Stomach (tissue), 8 donors: ENCODE measurements at regions not wholly inside any gene's neighbourhood (a gene's known extent, or its start where the extent isn't known, plus 50 kb on each side); places are given as distances from the start of the nearest gene placed in this dataset.
A peak's percentile ranks its signal among the peaks of the same experiment; 100 is the strongest.

Experiments used
- DNase-seq, 2 donors: peaks; one replicate each; pipeline versions ENCODE4 v3.0.0 to v3.0.0-alpha.2; 2013 to 2019
- H3K27ac ChIP-seq, 5 donors: fragments of 200-600 bp in 4 of 5; sonication (generic) in 4 of 5; one replicate each; pipeline ENCODE4 v1.5.1; 2013 to 2019; ENCODE audit warnings: mild to moderate bottlenecking in 1 of 5, moderate library complexity in 1 of 5
- H3K27me3 ChIP-seq, 3 donors: fragments of 200-600 bp; sonication (generic); one replicate each; pipeline ENCODE4 v1.5.1; 2017 to 2019; ENCODE audit warnings: mixed run types in 1 of 3
- H3K36me3 ChIP-seq, 4 donors: fragments of 200-600 bp; sonication (generic); 1 replicate in 3 of 4; 2 replicates in 1 of 4; pipeline ENCODE4 v1.5.1; 2016 to 2019
- H3K4me1 ChIP-seq, 4 donors: fragments of 200-600 bp; sonication (generic); one replicate each; pipeline ENCODE4 v1.5.1; 2016 to 2019
- H3K4me3 ChIP-seq, 4 donors: fragments of 200-600 bp; sonication (generic) in 3 of 4; one replicate each; pipeline ENCODE4 v1.5.1; 2016 to 2019; ENCODE audit warnings: mild to moderate bottlenecking in 1 of 4
- H3K9me3 ChIP-seq, 4 donors: fragments of 200-600 bp; sonication (generic); one replicate each; pipeline ENCODE4 v1.5.1; 2016 to 2019
- EP300 ChIP-seq: sonication (generic); formaldehyde crosslinking; IDR thresholded peaks from one replicate; pipeline ENCODE4 v1.6.1; 2017; ENCODE audit warnings: antibody characterized with exemption
- POLR2A ChIP-seq, 4 donors: fragments of 450-650 bp; IDR thresholded peaks; one replicate each; pipeline ENCODE4 v1.6.1; 2016; ENCODE audit warnings: antibody characterized with exemption in 4 of 4, control low read depth in 2 of 4, mild to moderate bottlenecking in 1 of 4, moderate library complexity in 1 of 4
- POLR2AphosphoS5 ChIP-seq, 3 donors: sonication (generic); formaldehyde crosslinking; IDR thresholded peaks; one replicate each; pipeline ENCODE4 v1.6.1; 2016; ENCODE audit warnings: antibody characterized with exemption in 3 of 3
- WGBS, 5 donors: extraction: QIAGEN DNeasy Blood & Tissue Kit in 3 of 5; methylation state at CpG; one replicate each; pipeline versions ENCODE4 v1.1.5 to v1.1.7; 2013 to 2018; 5-methylcytosine and 5-hydroxymethylcytosine counted together
- intact Hi-C: fragments of 100-400 bp; cut with DNase I; formaldehyde crosslinking; loops from one replicate; pipeline ENCODE4 v1.15.1; 2023; ENCODE audit warnings: low total_unique reads
- TF ChIP-seq, protein P1 (sequence below), 7 experiments: fragments of 450-650 bp in 4 of 7; fragments of 200-600 bp in 3 of 7; sonication (generic) in 3 of 7; IDR thresholded peaks; one replicate each; pipeline ENCODE4 v1.5.1; 2016 to 2019; ENCODE audit warnings: antibody characterized with exemption in 7 of 7, control low read depth in 2 of 7, mild to moderate bottlenecking in 1 of 7
- donor health status: healthy with polysubstance abuse.
- donor health status: Bipolar disorder and iron deficiency.
- donor health status: healthy.

GRCh38 chr14:83780321-83780720 lies 1749.6 kb upstream of the FLRT2 start:
- H3K4me3 ChIP-seq, result no peak overlapping the region
- H3K27ac ChIP-seq, result no peak overlapping the region
- TF ChIP-seq, protein P1, sequence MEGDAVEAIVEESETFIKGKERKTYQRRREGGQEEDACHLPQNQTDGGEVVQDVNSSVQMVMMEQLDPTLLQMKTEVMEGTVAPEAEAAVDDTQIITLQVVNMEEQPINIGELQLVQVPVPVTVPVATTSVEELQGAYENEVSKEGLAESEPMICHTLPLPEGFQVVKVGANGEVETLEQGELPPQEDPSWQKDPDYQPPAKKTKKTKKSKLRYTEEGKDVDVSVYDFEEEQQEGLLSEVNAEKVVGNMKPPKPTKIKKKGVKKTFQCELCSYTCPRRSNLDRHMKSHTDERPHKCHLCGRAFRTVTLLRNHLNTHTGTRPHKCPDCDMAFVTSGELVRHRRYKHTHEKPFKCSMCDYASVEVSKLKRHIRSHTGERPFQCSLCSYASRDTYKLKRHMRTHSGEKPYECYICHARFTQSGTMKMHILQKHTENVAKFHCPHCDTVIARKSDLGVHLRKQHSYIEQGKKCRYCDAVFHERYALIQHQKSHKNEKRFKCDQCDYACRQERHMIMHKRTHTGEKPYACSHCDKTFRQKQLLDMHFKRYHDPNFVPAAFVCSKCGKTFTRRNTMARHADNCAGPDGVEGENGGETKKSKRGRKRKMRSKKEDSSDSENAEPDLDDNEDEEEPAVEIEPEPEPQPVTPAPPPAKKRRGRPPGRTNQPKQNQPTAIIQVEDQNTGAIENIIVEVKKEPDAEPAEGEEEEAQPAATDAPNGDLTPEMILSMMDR (IDR thresholded peaks at IDR 0.05), result no peak
- intact Hi-C loops, result no loop called here
- WGBS, 5 donors, result 65 to 79% (median 74%) methylated on average over 3 of the region's 3 CpGs
- no peak for DNase-seq
- H3K4me1 ChIP-seq, result no peaks in the 10 kb centered on the region
- H3K9me3 ChIP-seq, result no peaks in the 10 kb centered on the region
- no peaks in the 10 kb centered on the region for H3K27me3 ChIP-seq
- H3K36me3 ChIP-seq, result no peaks in the 10 kb centered on the region

DNA sequence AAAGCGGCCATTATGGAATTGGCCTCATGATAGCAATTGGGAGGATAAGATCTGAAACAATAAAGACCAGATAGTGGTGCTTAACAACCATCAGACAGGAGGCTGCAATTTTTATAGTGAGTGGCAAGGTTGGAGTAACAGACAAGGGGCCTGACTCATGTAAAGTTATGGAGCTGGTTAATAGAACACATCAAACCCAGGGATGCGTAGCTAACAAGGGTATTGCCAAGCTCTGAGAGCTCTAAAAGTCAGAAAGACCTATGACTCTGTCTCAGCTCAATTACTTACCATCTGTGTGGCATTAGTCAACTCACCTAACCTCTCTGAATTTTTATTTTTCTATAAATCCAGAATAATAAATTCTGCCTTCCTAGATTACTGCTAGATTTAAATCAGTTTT lies 1731.5 kb upstream of the FLRT2 start:
- Histone ChIP-seq H3K9me3 (no peaks in the 10 kb centered on the region), H3K27me3 (no peaks in the 10 kb centered on the region), H3K36me3 (no peaks in the 10 kb centered on the region), H3K4me3 (no peak overlapping the region), H3K27ac (no peak overlapping the region), H3K4me1 (no peaks in the 10 kb centered on the region)
- WGBS, 5 donors, result 58 to 100% (median 92%) methylated on average over 2 of the region's 2 CpGs
- TF ChIP-seq POLR2A (IDR thresholded peaks at IDR 0.05) (no peak), EP300 (no peak), POLR2AphosphoS5 (IDR thresholded peaks at IDR 0.05) (no peak)
- TF ChIP-seq, protein P1 (IDR thresholded peaks at IDR 0.05), result no peak
- intact Hi-C loops, result no loop called here
- no peak for DNase-seq

DNA sequence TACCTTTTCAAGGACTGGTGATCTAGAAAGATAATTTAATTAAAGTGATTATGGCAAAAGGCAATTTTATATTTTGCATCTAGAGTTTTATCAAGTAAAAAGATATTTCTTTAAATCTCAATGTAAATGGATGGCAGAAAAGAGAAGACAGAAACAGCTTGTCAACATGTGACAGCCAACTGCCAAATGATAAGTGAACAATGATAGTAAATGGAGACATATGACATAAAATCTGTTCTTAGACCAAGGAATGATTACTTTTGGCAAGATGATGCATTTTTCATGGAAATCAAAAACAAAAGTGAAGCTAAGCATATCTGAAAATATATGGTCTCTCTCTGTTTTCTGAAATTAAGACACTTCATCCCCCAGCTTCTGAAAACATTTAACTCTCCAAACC lies 1730.7 kb upstream of the FLRT2 start:
- Histone ChIP-seq H3K27me3 (no peaks in the 10 kb centered on the region), H3K27ac (no peak overlapping the region), H3K9me3 (no peaks in the 10 kb centered on the region), H3K4me3 (no peak overlapping the region), H3K4me1 (no peaks in the 10 kb centered on the region), H3K36me3 (no peaks in the 10 kb centered on the region)
- intact Hi-C loops, result no loop called here
- DNase-seq, result no peak
- TF ChIP-seq EP300 (no peak), POLR2A (IDR thresholded peaks at IDR 0.05) (no peak), POLR2AphosphoS5 (IDR thresholded peaks at IDR 0.05) (no peak)
- TF ChIP-seq, protein P1 (IDR thresholded peaks at IDR 0.05), result no peak

GRCh38 chr14:83814896-83815295 lies 1715.0 kb upstream of the FLRT2 start:
- TF ChIP-seq, protein P1 (IDR thresholded peaks at IDR 0.05), result no peak
- no peak for TF ChIP-seq POLR2AphosphoS5 (IDR thresholded peaks at IDR 0.05)
- no peak for TF ChIP-seq EP300
- no peak for TF ChIP-seq POLR2A (IDR thresholded peaks at IDR 0.05)
- Histone ChIP-seq H3K27me3 (no peaks in the 10 kb centered on the region), H3K27ac (no peak overlapping the region), H3K4me1 (peaks cover 0 to 8% (median 2%) of the 10 kb centered on the region in 4 donors), H3K36me3 (no peaks in the 10 kb centered on the region), H3K9me3 (no peaks in the 10 kb centered on the region), H3K4me3 (no peak overlapping the region)
- no peak for DNase-seq
- intact Hi-C loops, result no loop called here
- WGBS, 5 donors, result 94 to 99% (median 97%) methylated on average over 1 of the region's 1 CpG

DNA sequence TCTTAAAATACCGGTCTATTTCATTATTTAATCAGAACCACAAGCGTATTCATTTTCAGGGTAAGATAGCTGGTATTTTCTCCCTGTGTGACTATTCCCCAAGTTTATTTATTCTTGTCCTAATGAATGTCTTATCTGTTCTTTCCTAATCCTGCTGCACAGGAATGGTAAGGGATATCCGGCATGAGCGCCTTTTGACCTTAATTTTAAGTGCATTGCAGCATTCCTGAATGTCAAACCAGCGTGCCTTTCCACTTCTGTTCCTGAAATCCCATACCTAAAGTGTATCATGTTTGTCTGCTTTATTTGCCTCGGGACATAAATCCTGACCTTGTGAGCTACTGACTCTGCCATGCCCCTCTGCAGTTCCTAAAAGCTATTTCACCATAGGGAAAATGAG lies 1713.2 kb upstream of the FLRT2 start:
- peaks cover 0 to 8% (median 2%) of the 10 kb centered on the region in 4 donors for H3K4me1 ChIP-seq
- TF ChIP-seq POLR2AphosphoS5 (IDR thresholded peaks at IDR 0.05) (no peak), EP300 (no peak), POLR2A (IDR thresholded peaks at IDR 0.05) (no peak)
- intact Hi-C loops, result no loop called here
- no peaks in the 10 kb centered on the region for H3K36me3 ChIP-seq
- 22 to 33% (median 26%) methylated on average over 6 of the region's 6 CpGs for WGBS, 5 donors
- no peaks in the 10 kb centered on the region for H3K9me3 ChIP-seq
- H3K4me3 ChIP-seq, result no peak overlapping the region
- H3K27me3 ChIP-seq, result no peaks in the 10 kb centered on the region
- DNase-seq, result peak in 1 of 2 donors; percentile 30
- no peak overlapping the region for H3K27ac ChIP-seq
